Gastrocnemius medialis (tissue), 4 donors: ENCODE measurements at regions not wholly inside any gene's neighbourhood (a gene's known extent, or its start where the extent isn't known, plus 50 kb on each side); places are given as distances from the start of the nearest gene placed in this dataset.

Source experiments
- ATAC-seq, 2 donors: fragments of 150-250 bp; one replicate each; pipeline ENCODE4 v1.9.1; 2016
- DNase-seq, 2 donors: peaks; one replicate each; pipeline ENCODE4 v3.0.0-alpha.2; 2019
- H3K27ac ChIP-seq, 4 donors: fragments of 200-600 bp; sonication (generic); 1 replicate in 1 of 4; 2 replicates in 3 of 4; pipeline ENCODE4 v1.5.1; 2016 to 2018; ENCODE audit warnings: mild to moderate bottlenecking in 2 of 4, moderate library complexity in 1 of 4
- H3K27me3 ChIP-seq, 3 donors: fragments of 200-600 bp; sonication (generic) in 2 of 3; 1 replicate in 1 of 3; 2 replicates in 2 of 3; pipeline versions ENCODE4 v1.5.1 to v1.6.0; 2016 to 2019; ENCODE audit warnings: mild to moderate bottlenecking in 1 of 3, moderate library complexity in 1 of 3
- H3K36me3 ChIP-seq, 2 donors: fragments of 200-600 bp; sonication (generic) in 1 of 2; one replicate each; pipeline ENCODE4 v1.5.1; 2017 to 2018
- H3K4me1 ChIP-seq, 2 donors: fragments of 200-600 bp; sonication (generic) in 1 of 2; one replicate each; pipeline ENCODE4 v1.5.1; 2016 to 2017; ENCODE audit warnings: mild to moderate bottlenecking in 2 of 2
- H3K4me3 ChIP-seq, 4 donors: fragments of 200-600 bp; sonication (generic) in 3 of 4; 1 replicate in 1 of 4; 2 replicates in 3 of 4; pipeline ENCODE4 v1.5.1; 2016 to 2019; ENCODE audit warnings: mild to moderate bottlenecking in 2 of 4
- H3K9me3 ChIP-seq, 3 donors: fragments of 200-600 bp; sonication (generic) in 2 of 3; 1 replicate in 1 of 3; 2 replicates in 2 of 3; pipeline ENCODE4 v1.5.1; 2016 to 2019
- CTCF ChIP-seq, 5 experiments: fragments of 450-650 bp in 3 of 5; fragments of 200-600 bp in 2 of 5; sonication (generic) in 2 of 5; IDR thresholded peaks in 4 of 5; conservative IDR thresholded peaks in 1 of 5; 1 replicate in 4 of 5; 2 replicates in 1 of 5; pipeline ENCODE4 v1.5.1; 2016 to 2019; ENCODE audit warnings: antibody characterized with exemption in 5 of 5, mild to moderate bottlenecking in 3 of 5, moderate library complexity in 3 of 5
- POLR2A ChIP-seq, 2 donors: fragments of 450-650 bp; IDR thresholded peaks; one replicate each; pipeline ENCODE4 v1.6.1; 2017; ENCODE audit warnings: antibody characterized with exemption in 2 of 2, mild to moderate bottlenecking in 2 of 2, moderate library complexity in 2 of 2
- in situ Hi-C, 4 donors: fragments of 200-750 bp; cut with MboI; loops; one replicate each; pipeline versions ENCODE4 v1.15.0 to v1.8.0; 2017; ENCODE audit warnings: low sequenced_read_pairs in 4 of 4
- intact Hi-C: fragments of 100-400 bp; cut with DNase I; formaldehyde crosslinking; loops from one replicate; pipeline ENCODE4 v1.15.1; 2023; ENCODE audit warnings: low total_unique reads

- intact Hi-C loops (no loop called here), in situ Hi-C loops (no loop called here)
- no peaks in the 10 kb centered on the region for H3K4me1 ChIP-seq
- H3K27me3 ChIP-seq = peaks cover 0 to 3% (median 0%) of the 10 kb centered on the region in 3 donors
- ATAC-seq (no peak), DNase-seq (no peak)
- no peaks in the 10 kb centered on the region for H3K36me3 ChIP-seq
- TF ChIP-seq POLR2A (IDR thresholded peaks at IDR 0.05) (no peak), CTCF (IDR thresholded peaks at IDR 0.05 in 4 of 5, conservative IDR thresholded peaks at IDR 0.05 in 1 of 5) (no peak)
- H3K27ac ChIP-seq = no peak overlapping the region
- H3K9me3 ChIP-seq = no peaks in the 10 kb centered on the region
- H3K4me3 ChIP-seq = no peak overlapping the region
These were observed 312.4 kb upstream of the NEBL start for GRCh38 chr10:21209495-21209894.

GRCh38 chr10:21208666-21209316 is 311.7 kb upstream of the NEBL start:
- in situ Hi-C loops (no loop called here), intact Hi-C loops (no loop called here)
- no peak for DNase-seq
- TF ChIP-seq POLR2A (IDR thresholded peaks at IDR 0.05) = no peak
- no peak for TF ChIP-seq CTCF (IDR thresholded peaks at IDR 0.05 in 4 of 5, conservative IDR thresholded peaks at IDR 0.05 in 1 of 5)
- Histone ChIP-seq H3K27me3 (peaks cover 0 to 3% (median 0%) of the 10 kb centered on the region in 3 donors), H3K9me3 (no peaks in the 10 kb centered on the region), H3K4me1 (no peaks in the 10 kb centered on the region), H3K4me3 (no peak overlapping the region), H3K27ac (no peak overlapping the region), H3K36me3 (no peaks in the 10 kb centered on the region)
- no peak for ATAC-seq

- TF ChIP-seq CTCF (IDR thresholded peaks at IDR 0.05 in 4 of 5, conservative IDR thresholded peaks at IDR 0.05 in 1 of 5) (no peak), POLR2A (IDR thresholded peaks at IDR 0.05) (no peak)
- no peaks in the 10 kb centered on the region for H3K9me3 ChIP-seq
- intact Hi-C loops = no loop called here
- ATAC-seq (no peak), DNase-seq (no peak)
- H3K36me3 ChIP-seq = no peaks in the 10 kb centered on the region
- no peak overlapping the region for H3K27ac ChIP-seq
- in situ Hi-C loops = no loop called here
- H3K4me1 ChIP-seq = no peaks in the 10 kb centered on the region
- H3K27me3 ChIP-seq = peaks cover 0 to 3% (median 0%) of the 10 kb centered on the region in 3 donors
- H3K4me3 ChIP-seq = no peak overlapping the region
These were observed 310.9 kb upstream of the NEBL start for GRCh38 chr10:21207852-21208646.

GRCh38 chr10:21205328-21205727 is 308.2 kb upstream of the NEBL start:
- TF ChIP-seq CTCF (IDR thresholded peaks at IDR 0.05 in 4 of 5, conservative IDR thresholded peaks at IDR 0.05 in 1 of 5) (no peak), POLR2A (IDR thresholded peaks at IDR 0.05) (no peak)
- peaks cover 0 to 3% (median 0%) of the 10 kb centered on the region in 3 donors for H3K27me3 ChIP-seq
- H3K4me3 ChIP-seq = no peak overlapping the region
- no peaks in the 10 kb centered on the region for H3K4me1 ChIP-seq
- intact Hi-C loops (no loop called here), in situ Hi-C loops (no loop called here)
- no peaks in the 10 kb centered on the region for H3K36me3 ChIP-seq
- no peaks in the 10 kb centered on the region for H3K9me3 ChIP-seq
- no peak for DNase-seq
- no peak overlapping the region for H3K27ac ChIP-seq
- no peak for ATAC-seq
